Posterior cingulate gyrus (tissue), 11 donors: ENCODE measurements at regions not wholly inside any gene's neighbourhood (a gene's known extent, or its start where the extent isn't known, plus 50 kb on each side); places are given as distances from the start of the nearest gene placed in this dataset.
A peak's percentile ranks its signal among the peaks of the same experiment; 100 is the strongest.
"Not testable (repeated sequence)": the region's sequence is repeated elsewhere in the genome, so short reads cannot be mapped to it uniquely, and the experiment has no call there.

Experiments
- DNase-seq, 10 donors: peaks; one replicate each; pipeline versions ENCODE4 v3.0.0 to v3.0.0-alpha.2; 2020 to 2021; ENCODE audit warnings: mixed read lengths in 3 of 10
- intact Hi-C: fragments of 100-400 bp; cut with DNase I; formaldehyde crosslinking; loops from one replicate; pipeline ENCODE4 v1.15.1; 2023

DNA sequence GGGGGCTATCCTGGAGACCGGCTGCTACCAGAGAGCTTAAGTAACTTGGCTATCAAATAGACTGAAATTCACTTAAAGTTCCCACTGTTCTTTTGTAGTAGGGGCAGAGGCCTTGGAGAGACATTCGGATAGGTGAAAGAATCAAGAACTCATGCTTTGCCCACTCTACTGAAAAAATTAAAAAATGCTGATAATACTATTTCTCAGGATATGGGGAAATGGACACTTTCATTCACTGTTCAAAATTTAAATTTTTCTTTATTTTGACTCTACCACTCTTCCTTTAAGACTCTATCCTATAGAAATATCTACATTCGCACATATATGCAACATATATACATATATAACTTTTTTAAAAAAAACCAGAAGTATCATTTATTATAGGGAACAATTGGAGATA is 117.8 kb upstream of the CHD6 start:
- intact Hi-C loops, result loop anchor here (10.0 kb wide), 1 partner anchor 799 kb away; no protein-coding TSS in a partner anchor
- no peak for DNase-seq

DNA sequence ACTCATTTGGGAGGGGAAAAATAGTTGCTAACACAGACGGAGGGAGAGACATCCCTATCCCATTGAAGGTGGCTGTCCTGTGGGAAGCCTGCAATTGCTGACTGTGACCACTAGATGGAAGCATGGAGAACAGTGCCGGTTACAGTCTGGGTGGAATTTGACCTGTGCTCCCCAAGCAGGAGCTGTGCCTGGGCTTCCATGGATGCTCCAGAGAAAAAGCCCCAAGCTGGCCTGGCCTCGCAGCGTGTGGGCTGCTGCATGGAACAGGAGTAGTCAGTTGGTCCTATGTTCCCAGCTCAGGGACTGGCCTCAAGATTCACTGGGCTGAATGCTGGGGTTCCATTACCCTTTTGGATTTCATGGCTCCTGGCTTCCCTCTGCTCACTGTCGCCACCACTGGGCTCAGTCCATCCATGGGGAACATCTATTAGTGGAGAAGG is 116.3 kb upstream of the CHD6 start:
- intact Hi-C loops, result loop anchor here (10.0 kb wide), 1 partner anchor 800 kb away; no protein-coding TSS in a partner anchor
- peak in 4 of 10 donors; percentile 12 to 35 (median 22) for DNase-seq

DNA sequence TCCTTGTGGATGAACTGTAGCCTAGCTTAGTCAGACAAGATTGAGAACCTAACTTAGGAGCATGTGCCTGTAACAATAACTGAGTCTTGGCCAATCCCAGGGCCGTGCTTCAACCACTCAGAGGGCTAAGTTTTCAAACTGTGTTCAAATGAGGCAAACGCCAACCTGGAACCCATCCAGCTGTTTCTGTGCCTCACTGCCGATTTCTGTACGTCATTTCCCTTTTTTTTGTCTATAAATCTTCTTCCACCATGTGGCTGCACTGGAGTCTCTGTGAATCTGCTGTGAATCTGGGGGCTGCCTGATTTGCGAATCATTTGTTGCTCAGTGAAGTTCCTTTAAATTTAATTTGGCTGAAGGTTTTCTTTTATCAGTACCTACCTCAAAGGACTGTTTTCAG is 115.0 kb upstream of the CHD6 start:
- intact Hi-C loops, result loop anchor here (10.0 kb wide), 1 partner anchor 802 kb away; no protein-coding TSS in a partner anchor
- DNase-seq, result no peak

DNA sequence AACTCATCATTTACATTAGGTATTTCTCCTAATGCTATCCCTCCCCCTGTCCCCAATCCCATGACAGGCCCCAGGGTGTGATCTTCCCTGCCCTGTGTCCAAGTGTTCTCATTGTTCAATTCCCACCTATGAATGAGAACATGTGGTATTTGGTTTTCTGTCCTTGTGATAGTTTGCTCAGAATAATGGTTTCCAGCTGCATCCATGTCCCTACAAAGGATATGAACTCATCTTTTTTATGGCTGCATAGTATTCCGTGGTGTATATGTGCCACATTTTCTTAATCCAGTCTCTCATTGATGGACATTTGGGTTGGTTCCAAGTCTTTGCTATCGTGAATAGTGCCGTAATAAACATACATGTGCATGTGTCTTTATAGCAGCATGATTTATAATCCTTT is 113.0 kb upstream of the CHD6 start:
- DNase-seq, result not testable (repeated sequence)
- intact Hi-C loops, result loop anchor here (10.0 kb wide), 1 partner anchor 804 kb away; no protein-coding TSS in a partner anchor

DNA sequence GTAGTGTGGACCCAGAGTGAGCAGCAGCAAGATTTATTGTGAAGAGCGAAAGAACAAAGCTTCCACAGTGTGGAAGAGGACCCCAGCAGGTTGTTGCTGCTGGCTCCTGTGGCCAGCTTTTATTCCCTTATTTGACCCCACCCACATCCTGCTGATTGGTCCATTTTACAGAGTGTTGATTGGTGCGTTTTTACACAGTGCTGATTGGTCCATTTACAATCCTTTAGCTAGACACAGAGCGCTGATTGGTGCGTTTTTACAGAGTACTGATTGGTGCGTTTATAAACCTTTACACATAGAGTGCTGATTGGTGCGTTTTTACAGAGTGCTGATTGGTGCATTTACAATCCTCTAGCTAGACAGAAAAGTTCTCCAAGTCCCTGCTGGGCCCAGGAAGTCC is 109.5 kb upstream of the CHD6 start:
- intact Hi-C loops, DNase-seq: not testable (repeated sequence)

DNA sequence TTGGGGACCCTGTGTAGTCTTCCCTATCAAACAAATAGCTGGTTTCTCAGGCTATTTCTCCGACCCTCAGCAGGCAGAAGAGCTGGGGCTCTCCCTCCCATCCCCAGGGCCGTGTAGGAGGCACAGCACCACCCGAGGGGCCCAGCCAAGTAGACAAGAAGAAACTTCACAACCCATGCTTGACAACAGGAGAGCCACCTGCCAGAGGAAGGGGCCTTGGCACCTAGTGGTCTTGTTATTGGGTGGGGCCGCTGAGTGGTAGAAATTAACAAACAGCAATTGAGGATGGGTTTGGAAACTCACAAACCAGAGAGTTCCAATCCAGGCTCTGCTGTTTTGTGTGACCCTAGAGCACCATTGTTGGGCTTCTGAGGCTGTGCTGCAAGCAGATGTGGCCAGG is 108.5 kb upstream of the CHD6 start:
- intact Hi-C loops, result no loop called here
- no peak for DNase-seq

DNA sequence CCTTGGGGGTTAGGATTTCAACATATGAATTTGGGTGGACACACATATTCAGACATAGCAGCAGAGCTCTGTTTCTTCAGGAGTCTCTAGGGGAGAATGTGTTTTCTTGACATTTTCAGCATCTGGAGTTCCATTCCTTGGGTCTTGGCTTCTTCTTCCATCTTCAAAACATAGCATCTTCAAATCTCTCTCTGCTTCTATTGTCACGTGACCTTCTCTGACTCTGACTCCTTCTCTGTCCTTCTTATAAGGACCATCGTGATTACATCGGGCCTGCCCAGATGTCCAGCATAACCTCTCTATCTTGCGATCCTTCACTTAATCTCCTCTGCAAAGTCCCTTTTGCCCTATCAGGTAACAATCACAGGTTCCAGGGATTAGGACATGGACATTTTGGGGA is 101.0 kb upstream of the CHD6 start:
- no peak for DNase-seq
- intact Hi-C loops, result no loop called here

DNA sequence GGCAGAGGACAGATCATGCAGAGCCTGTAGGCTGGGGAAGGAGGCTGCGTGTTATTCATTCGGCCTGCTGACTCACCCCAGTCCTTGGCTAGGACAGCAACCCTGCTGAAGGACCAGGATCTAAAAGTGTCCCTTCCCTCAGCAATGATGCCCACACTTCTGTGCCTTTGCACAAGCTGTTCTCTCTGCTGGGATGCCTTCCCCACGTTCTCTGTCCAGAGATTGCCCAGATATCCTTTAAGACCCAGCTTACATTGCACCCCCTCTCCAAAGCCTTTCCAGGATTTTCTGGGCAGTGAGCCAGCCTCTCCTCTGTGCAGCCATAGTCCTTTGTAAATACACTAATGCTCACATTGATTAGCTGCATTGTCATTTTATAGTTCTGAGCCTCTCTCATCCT is 99.3 kb upstream of the CHD6 start:
- intact Hi-C loops, result no loop called here
- peak in 9 of 10 donors; percentile 11 to 87 (median 39) for DNase-seq

DNA sequence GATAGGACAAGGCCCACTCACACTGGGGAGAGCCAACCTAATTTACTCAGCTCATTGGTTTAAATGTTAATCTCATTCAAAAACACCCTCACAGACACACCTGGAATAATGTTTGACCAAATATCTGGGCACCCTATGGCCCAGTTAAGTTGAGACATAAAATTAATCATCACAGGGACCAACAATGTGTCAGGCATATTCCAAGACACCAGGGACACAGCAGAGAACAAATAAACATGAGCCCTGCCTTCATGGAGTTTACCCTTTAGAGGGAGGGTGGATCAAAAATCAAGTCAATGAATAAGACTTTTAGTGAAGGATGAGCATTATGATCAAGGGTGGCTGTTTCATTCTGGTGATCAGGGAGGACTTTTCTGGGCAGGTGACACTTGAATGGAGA is 98.7 kb upstream of the CHD6 start:
- DNase-seq, result no peak
- intact Hi-C loops, result no loop called here

DNA sequence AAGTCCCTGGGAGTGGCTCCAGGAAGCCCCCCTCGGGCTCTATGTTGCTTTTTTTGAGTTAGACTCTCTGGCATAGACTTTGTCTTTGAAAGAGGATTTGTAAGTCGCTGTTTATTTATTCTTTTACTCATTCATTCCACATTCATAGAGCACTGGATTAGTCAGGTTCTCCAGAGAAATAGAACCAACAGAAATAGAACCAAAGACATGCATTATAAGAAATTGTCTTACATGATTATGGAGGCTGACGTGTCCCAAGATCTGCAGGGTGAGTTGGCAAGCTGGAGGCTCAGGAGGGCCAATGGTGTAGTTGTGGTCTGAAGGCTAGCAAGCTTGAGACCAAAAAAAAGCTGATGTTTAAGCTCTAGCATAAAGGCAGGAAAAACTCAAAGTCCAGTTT is 98.3 kb upstream of the CHD6 start:
- DNase-seq, result no peak
- intact Hi-C loops, result no loop called here

DNA sequence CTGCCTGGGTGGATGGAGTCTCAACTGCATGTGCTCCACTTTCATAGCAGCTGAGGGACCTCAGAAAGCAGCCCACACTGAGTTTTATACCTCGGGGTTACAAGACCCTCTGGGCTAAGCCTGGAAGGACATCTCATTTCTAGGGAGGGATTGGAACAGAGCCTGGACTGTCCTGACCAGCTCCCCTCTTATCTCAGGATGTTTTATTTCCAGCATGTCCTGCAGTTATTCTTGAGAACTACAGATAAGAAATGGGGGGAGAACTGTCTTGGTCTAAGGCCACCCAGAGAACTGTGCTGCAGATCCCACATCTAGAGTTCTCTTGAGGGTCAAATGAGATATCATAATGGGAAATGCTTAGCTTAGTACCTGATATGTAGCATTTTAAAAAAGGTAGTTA is 97.3 kb upstream of the CHD6 start:
- intact Hi-C loops, result no loop called here
- DNase-seq, result no peak

DNA sequence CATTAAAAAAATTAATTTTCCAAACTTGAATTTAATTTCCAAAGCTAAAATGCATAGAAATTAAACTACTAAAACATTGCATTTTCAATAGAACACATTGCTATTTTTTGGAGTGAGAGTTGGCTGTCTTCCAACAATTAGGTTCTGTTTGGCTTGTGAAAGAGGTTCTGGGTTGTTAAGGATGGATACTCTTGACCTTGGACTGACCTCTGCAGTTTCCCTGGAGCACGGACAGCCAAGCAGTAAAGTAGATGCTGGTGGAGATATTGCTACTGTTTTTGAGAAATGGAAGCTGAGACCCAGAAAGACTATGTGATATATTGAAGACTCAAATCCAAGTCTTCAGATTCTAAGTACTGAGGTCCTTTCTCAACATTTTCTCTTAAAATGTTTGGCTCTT is 95.9 kb upstream of the CHD6 start:
- intact Hi-C loops, result no loop called here
- no peak for DNase-seq

DNA sequence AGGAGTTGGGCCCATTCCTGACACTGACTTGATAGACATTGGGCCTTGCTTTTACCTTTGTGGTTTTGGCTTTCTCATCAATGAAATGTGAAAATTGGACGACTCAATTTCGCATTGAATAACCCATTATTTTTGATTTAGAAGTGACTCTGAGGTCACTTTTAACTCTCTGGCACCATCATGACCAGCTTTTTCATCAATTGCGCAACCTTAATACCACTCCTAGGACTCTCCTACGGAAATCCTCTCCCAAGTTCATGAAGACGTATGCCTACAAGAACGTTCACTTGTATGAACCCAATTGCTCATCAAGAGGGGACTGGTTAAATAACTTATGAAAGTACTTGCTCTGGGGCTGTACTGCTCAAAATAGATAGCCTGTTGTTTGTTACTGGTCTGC is 86.7 kb upstream of the CHD6 start:
- DNase-seq, result no peak
- intact Hi-C loops, result no loop called here

DNA sequence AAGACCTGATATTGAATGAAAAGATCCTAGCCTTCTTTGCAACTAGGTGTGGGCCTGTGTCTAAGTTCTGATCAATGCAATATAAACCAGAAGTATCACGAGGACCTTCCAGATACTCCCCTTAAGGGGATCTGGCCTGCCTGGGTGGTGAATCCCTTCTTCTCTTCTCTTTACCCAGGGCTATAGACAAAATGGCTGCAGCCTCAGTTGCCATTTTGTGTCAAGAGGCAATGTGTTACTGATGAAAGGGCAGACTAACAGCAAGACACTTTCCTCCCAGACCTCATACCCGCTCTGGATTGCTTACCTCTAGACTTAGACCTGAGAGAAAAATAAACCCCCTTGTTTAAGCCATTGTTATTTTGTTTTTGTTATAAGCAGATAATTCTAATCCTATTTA is 84.5 kb upstream of the CHD6 start:
- DNase-seq, result no peak
- intact Hi-C loops, result no loop called here

DNA sequence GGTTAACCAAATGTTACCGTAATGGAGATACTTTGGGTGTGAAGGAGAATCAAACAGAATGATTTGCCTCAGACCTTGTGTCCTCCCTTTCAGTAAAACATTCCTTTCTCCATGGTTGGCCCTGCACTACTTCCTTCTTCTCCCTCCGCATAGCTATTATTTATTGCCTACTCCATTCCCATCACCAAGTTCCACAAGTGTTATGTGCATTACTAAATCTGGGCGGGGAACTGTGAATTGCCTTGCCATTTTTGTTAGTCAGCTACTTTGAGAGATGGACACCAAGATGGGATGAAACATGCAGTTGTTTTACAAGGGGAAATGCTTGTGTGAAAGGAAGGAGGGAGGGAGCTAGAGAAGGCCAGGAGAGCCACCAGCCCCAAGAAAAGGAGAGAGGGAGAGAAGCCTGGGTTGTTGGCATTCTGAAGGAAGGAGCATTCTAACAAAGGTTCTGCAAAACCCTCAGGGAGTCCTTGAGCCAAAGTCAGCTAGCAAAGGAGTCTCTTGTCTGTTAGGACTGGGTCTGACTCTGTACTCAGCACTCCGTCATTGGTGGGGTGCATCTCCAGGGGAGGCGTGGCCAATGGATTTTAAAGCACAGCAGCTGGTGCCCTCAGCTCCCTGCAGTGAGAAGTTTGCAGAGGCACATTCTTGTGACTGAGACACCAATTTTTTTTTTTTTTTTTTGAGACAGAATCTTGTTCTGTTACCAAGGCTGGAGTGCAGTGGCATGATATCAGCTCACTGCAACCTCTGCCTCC is 83.6 kb upstream of the CHD6 start:
- intact Hi-C loops, result no loop called here
- DNase-seq, result no peak

DNA sequence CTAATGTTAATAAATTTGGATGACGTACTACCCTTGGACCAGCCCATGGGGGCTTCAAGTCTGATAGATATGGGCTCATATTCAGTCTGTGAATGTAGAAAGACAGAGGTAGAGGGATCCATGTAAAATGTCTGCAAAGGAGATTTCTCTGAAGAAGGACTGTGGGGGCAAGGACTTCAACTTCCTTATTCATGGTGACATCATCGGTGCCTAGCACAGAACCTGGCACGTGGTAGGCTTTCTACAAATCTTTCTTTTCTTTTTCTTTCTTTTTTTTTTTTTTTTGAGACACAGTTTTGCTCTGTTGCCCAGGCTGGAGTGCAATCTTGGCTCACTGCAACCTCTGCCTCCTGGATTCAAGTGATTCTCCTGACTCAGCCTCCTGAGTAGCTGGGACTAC is 81.5 kb upstream of the CHD6 start:
- DNase-seq, intact Hi-C loops: not testable (repeated sequence)

DNA sequence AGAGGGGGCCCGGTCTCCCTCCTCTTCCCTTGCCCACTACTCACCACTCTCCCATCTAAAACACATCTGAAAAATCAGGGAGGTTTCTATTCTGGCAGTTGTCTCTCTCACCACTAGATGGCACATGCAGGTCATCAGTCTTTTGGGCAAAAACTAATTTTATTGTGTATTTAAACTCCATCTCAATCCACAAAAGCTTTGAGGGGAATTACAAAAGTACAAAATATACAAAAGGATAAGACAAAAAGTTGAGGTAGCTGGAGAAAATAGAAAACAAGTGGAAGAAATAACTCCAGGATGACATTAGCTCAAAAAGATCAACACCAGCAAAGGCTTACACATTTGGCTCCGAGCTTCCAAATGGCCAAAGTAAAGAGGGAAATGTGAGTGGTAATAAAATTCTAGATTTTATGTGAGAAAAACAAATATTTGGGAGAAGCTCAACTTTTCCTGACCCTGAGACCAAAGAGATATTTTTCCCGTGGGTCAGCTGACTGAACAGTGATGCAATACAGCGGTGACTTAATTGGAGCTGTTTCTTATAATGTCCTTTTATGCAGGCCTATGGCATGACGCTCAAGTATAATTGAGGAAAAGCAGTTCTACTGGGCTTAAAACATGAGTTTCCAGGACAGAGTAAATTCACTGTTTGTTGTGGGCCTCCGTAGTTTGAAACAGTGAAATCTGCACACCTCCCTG is 79.8 kb upstream of the CHD6 start:
- intact Hi-C loops, result no loop called here
- DNase-seq, result no peak

DNA sequence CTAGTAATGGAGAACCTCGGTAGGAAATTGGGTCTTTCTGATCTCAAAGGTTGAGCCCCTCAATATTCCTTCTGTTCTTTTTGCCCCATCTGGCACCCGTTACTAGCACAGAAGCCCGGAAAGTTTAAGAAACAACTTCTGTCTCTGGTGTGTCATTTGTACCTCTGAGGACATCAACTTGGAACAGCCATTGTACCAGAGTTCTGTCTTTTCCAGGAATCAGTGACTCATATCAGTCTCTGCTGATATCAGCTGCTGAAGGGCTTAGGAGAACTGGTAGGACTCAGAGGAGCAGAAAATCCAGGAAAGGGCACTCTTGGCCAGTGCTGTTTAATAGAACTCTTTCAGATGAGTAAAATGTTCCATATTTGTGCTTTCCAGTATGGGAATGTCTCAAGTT is 78.3 kb upstream of the CHD6 start:
- no peak for DNase-seq
- intact Hi-C loops, result no loop called here

DNA sequence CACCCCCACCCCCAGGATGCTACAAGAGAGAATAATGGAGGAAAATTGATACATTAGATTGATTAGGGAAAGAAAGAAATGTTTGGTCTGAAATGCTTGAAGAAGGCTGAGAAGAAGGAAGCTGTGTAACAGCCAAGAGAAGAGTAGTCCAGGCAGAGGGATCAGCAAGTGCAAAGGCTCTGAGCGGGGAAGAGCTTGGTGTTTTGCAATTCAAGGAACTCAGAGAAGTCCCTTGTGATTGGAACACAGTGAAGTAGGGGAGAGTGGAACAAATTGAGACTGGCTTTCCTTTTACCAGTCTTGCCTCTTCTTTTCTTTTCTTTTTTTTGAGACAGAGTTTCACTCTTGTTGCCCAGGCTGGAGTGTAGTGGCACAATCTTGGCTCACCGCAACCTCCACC is 76.6 kb upstream of the CHD6 start:
- no peak for DNase-seq
- intact Hi-C loops, result loop anchor here (5.0 kb wide), 1 partner anchor 77 kb away; the partner anchor contains the start of gene CHD6

DNA sequence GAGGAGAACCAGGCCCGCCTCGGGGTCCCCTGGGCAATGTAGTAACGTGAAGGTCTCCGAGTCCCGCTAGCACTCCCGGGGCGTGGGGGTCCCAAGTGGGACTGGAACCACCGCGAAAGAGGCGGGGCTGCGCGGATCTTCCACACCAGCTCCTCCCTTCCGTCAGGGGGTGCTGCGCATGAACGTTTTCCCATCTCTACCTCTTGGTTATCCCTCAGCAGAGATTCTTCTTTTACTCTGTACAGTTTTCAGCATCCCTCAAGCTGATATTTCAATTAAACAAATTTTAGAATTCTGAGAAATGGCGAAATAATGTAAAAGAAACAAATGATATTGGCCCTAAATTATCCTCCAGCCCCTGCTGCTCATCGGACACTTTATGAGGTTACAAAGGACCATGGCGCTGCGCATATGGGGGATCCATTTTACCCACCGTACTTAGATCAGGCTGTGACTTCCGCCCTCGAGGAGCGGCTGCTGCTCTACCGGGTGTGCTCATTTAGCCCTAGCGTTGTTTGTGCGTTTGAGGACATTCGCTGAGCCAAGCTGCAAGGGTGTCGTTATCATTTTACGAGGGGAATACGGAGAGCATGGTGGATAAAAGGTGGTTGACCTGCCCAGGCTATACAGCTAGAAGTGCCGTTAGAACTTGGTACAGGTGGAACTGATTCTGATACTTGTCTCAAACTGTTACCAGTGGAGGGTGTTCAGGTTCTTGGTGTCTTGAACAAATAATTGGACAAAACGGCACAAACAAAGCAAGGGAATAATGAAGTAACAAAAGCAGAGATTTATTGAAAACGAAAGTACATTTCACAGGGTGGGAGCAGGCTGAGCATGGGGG is 75.2 kb upstream of the CHD6 start:
- DNase-seq, result peak; percentile 68 to 97 (median 78)
- intact Hi-C loops, result loop anchor here (5.0 kb wide), 1 partner anchor 76 kb away; the partner anchor contains the start of gene CHD6
